DOHH2 (cell line): ENCODE measurements at regions not wholly inside any gene's neighbourhood (a gene's known extent, or its start where the extent isn't known, plus 50 kb on each side); places are given as distances from the start of the nearest gene placed in this dataset.

ENCODE experiments used
- H3F3A ChIP-seq: fragments of 200-600 bp; sonication (generic), shearing (Covaris generic); 2 replicates; pipeline ENCODE4 v1.6.0; 2016; ENCODE audit warnings: antibody characterized with exemption, mild to moderate bottlenecking; ENCODE audit not compliant: control insufficient read depth, insufficient read depth
- H3K27ac ChIP-seq: fragments of 200-600 bp; sonication (generic); 2 replicates; pipeline ENCODE4 v1.5.1; 2014; ENCODE audit warnings: low read depth, mild to moderate bottlenecking, low read length, moderate library complexity
- H3K27me3 ChIP-seq: fragments of 200-600 bp; sonication (generic); 2 replicates; pipeline ENCODE4 v1.6.1; 2014; ENCODE audit warnings: mild to moderate bottlenecking, low read length, mixed read lengths; ENCODE audit not compliant: control insufficient read depth
- H3K36me3 ChIP-seq: fragments of 200-600 bp; sonication (generic); 2 replicates; pipeline ENCODE4 v1.6.1; 2014; ENCODE audit warnings: mild to moderate bottlenecking, low read length, moderate library complexity, mixed read lengths; ENCODE audit not compliant: control insufficient read depth
- H3K4me1 ChIP-seq: fragments of 200-600 bp; sonication (generic); 2 replicates; pipeline ENCODE4 v1.6.1; 2014; ENCODE audit warnings: mild to moderate bottlenecking, low read length, mixed read lengths; ENCODE audit not compliant: control insufficient read depth
- H3K4me2 ChIP-seq: fragments of 200-600 bp; sonication (generic); 2 replicates; pipeline ENCODE4 v1.6.0; 2014; ENCODE audit warnings: mild to moderate bottlenecking, low read length, moderate library complexity
- H3K4me3 ChIP-seq: fragments of 200-600 bp; sonication (generic); 2 replicates; pipeline ENCODE4 v1.5.1; 2014; ENCODE audit warnings: mild to moderate bottlenecking, low read length, mixed read lengths
- H3K79me2 ChIP-seq: fragments of 200-600 bp; sonication (generic); 2 replicates; pipeline ENCODE4 v1.6.1; 2014; ENCODE audit warnings: mild to moderate bottlenecking, low read length, mixed read lengths; ENCODE audit not compliant: control insufficient read depth
- H3K9me2 ChIP-seq: fragments of 200-600 bp; sonication (generic); replicated peaks from 2 replicates; pipeline ENCODE4 v1.6.1; 2014; ENCODE audit warnings: mild to moderate bottlenecking, low read length, mixed read lengths; ENCODE audit not compliant: control insufficient read depth
- H3K9me3 ChIP-seq: fragments of 200-600 bp; sonication (generic); 2 replicates; pipeline ENCODE4 v1.6.1; 2014; ENCODE audit warnings: antibody characterized with exemption, low read length, mixed read lengths; ENCODE audit not compliant: control insufficient read depth, insufficient read depth
- H4K20me1 ChIP-seq: fragments of 200-600 bp; sonication (generic); 2 replicates; pipeline ENCODE4 v1.6.0; 2014; ENCODE audit warnings: low read depth, mild to moderate bottlenecking, antibody characterized with exemption, low read length, moderate library complexity; ENCODE audit not compliant: control insufficient read depth, insufficient read depth
- CTCF ChIP-seq: fragments of 200-600 bp; sonication (generic); IDR thresholded peaks from one replicate; pipeline ENCODE4 v1.5.1; 2014; ENCODE audit warnings: antibody characterized with exemption, mild to moderate bottlenecking, low read depth, low read length; ENCODE audit not compliant: poor library complexity, severe bottlenecking
- EZH2phosphoT487 ChIP-seq: fragments of 200-600 bp; sonication (generic); IDR thresholded peaks from 2 replicates; pipeline ENCODE4 v1.6.1; 2017; ENCODE audit warnings: borderline replicate concordance, mild to moderate bottlenecking, antibody characterized with exemption, low read length, moderate library complexity, mixed read lengths

- no peak overlapping the region for H3K4me3 ChIP-seq
- TF ChIP-seq CTCF: no peak
- TF ChIP-seq EZH2phosphoT487: no peak
- peaks cover 11% of the 10 kb centered on the region; the same call in 1 of the 2 replicates for H3K9me3 ChIP-seq
- no peaks in the 10 kb centered on the region for H3K79me2 ChIP-seq
- no peaks in the 10 kb centered on the region for H3K9me2 ChIP-seq
- H3K27ac ChIP-seq: no peak overlapping the region
- H3K4me2 ChIP-seq: no peak overlapping the region
- H3K36me3 ChIP-seq: no peaks in the 10 kb centered on the region
- no peaks in the 10 kb centered on the region for H4K20me1 ChIP-seq
- no peaks in the 10 kb centered on the region for H3K27me3 ChIP-seq
- H3K4me1 ChIP-seq: no peaks in the 10 kb centered on the region
- no peaks in the 10 kb centered on the region for H3F3A ChIP-seq
These were observed 64.7 kb upstream of the ZNF469 start for GRCh38 chr16:88318051-88318450.

GRCh38 chr16:88318521-88318920 lies 64.2 kb upstream of the ZNF469 start:
- Histone ChIP-seq H3K9me3 (peaks cover 11% of the 10 kb centered on the region; the same call in 1 of the 2 replicates), H3K27me3 (no peaks in the 10 kb centered on the region), H3K79me2 (no peaks in the 10 kb centered on the region), H3K4me3 (no peak overlapping the region), H3K4me1 (no peaks in the 10 kb centered on the region), H3K36me3 (no peaks in the 10 kb centered on the region), H3K4me2 (no peak overlapping the region), H3K27ac (no peak overlapping the region), H3K9me2 (no peaks in the 10 kb centered on the region), H3F3A (no peaks in the 10 kb centered on the region), H4K20me1 (no peaks in the 10 kb centered on the region)
- no peak for TF ChIP-seq CTCF
- TF ChIP-seq EZH2phosphoT487: no peak

GRCh38 chr16:88319116-88319965 lies 63.4 kb upstream of the ZNF469 start:
- TF ChIP-seq CTCF: no peak
- no peak for TF ChIP-seq EZH2phosphoT487

More at GRCh38 chr16:88319116-88319965, 63.4 kb upstream of the ZNF469 start:
- Histone ChIP-seq H3K36me3 (no peaks in the 10 kb centered on the region), H3K9me2 (no peaks in the 10 kb centered on the region), H3K9me3 (peaks cover 11% of the 10 kb centered on the region; the same call in 1 of the 2 replicates), H3K27me3 (no peaks in the 10 kb centered on the region), H3K79me2 (no peaks in the 10 kb centered on the region), H3K27ac (no peak overlapping the region), H3K4me2 (no peak overlapping the region), H3K4me3 (no peak overlapping the region), H3K4me1 (no peaks in the 10 kb centered on the region), H4K20me1 (no peaks in the 10 kb centered on the region), H3F3A (no peaks in the 10 kb centered on the region)
